B cell (primary cell): ENCODE measurements at regions not wholly inside any gene's neighbourhood (a gene's known extent, or its start where the extent isn't known, plus 50 kb on each side); places are given as distances from the start of the nearest gene placed in this dataset.

ENCODE experiments used
- ATAC-seq: fragments of 200-7000 bp; cut with Tn5 transposase; one replicate; pipeline ENCODE4 v1.10.0; 2021; ENCODE audit warnings: low read depth, mild to moderate bottlenecking, moderate number of reproducible peaks, moderate library complexity
- CTCF ChIA-PET: fragments of 350-600 bp; sonication (Branson Sonifier 250); formaldehyde crosslinking; loops from one replicate; lab custom pipeline; 2021; ENCODE audit warnings: antibody characterized with exemption, inconsistent platforms; lab: Charles Lee
- POLR2A ChIA-PET: fragments of 350-600 bp; sonication (Branson Sonifier 250); formaldehyde crosslinking; loops from one replicate; lab custom pipeline; 2021; ENCODE audit warnings: antibody characterized with exemption; lab: Charles Lee
- DNase-seq: peaks from one replicate; pipeline ENCODE4 v3.0.0; 2013
- H2AFZ ChIP-seq: 2 replicates; pipeline ENCODE4 v1.6.1; 2012; ENCODE audit warnings: mild to moderate bottlenecking, low read depth, low read length; ENCODE audit not compliant: insufficient read depth, poor library complexity, severe bottlenecking
- H3K27ac ChIP-seq, 2 donors: 1 replicate in 1 of 2; 2 replicates in 1 of 2; pipeline ENCODE4 v1.5.1; 2012 to 2013; ENCODE audit warnings: low read length in 2 of 2, mild to moderate bottlenecking in 2 of 2, moderate library complexity in 1 of 2
- H3K27me3 ChIP-seq, 4 experiments: fragments of 200-600 bp in 1 of 4; sonication (generic) in 1 of 4; replicated peaks in 1 of 4; 1 replicate in 2 of 4; 2 replicates in 2 of 4; pipeline versions ENCODE4 v1.6.1 to v1.7.0; 2013 to 2016; ENCODE audit warnings: low read length in 3 of 4, mild to moderate bottlenecking in 2 of 4, mixed read lengths in 1 of 4, moderate library complexity in 1 of 4; ENCODE audit not compliant: insufficient read depth in 4 of 4, control insufficient read depth in 3 of 4; ENCODE audit errors: control extremely low read depth in 1 of 4
- H3K36me3 ChIP-seq, 2 experiments: replicated peaks in 1 of 2; 1 replicate in 1 of 2; 2 replicates in 1 of 2; pipeline versions ENCODE4 v1.6.1 to v1.7.1; 2013; ENCODE audit warnings: low read length in 1 of 2; ENCODE audit not compliant: insufficient read depth in 2 of 2, control insufficient read depth in 1 of 2; ENCODE audit errors: control extremely low read depth in 1 of 2, extremely low read depth in 1 of 2
- H3K4me1 ChIP-seq, 2 donors: fragments of 200-600 bp in 1 of 2; sonication (generic) in 1 of 2; 1 replicate in 1 of 2; 2 replicates in 1 of 2; pipeline versions ENCODE4 v1.5.1 to v1.6.1; 2013 to 2017; ENCODE audit warnings: low read length in 2 of 2; ENCODE audit not compliant: control insufficient read depth in 2 of 2, insufficient read depth in 2 of 2
- H3K4me2 ChIP-seq: replicated peaks from 2 replicates; pipeline ENCODE3; 2012; ENCODE audit warnings: mild to moderate bottlenecking, low read depth, low read length; ENCODE audit not compliant: poor library complexity, severe bottlenecking
- H3K4me3 ChIP-seq, 5 experiments: fragments of 200-600 bp in 1 of 5; sonication (generic) in 1 of 5; 1 replicate in 3 of 5; 2 replicates in 2 of 5; pipeline versions ENCODE4 v1.5.1 to v1.7.0; 2011 to 2016; ENCODE audit warnings: low read length in 4 of 5, mild to moderate bottlenecking in 4 of 5, low read depth in 2 of 5, control low read depth in 1 of 5, moderate library complexity in 1 of 5; ENCODE audit not compliant: insufficient read depth in 1 of 5; ENCODE audit errors: control extremely low read depth in 1 of 5, extremely low read depth in 1 of 5
- H3K79me2 ChIP-seq: fragments of 200-600 bp; sonication (generic); one replicate; pipeline ENCODE4 v1.6.0; 2016; ENCODE audit warnings: low read length; ENCODE audit not compliant: control insufficient read depth, insufficient read depth
- H3K9ac ChIP-seq: fragments of 200-600 bp; sonication (generic); 2 replicates; pipeline ENCODE4 v1.6.1; 2017; ENCODE audit warnings: mild to moderate bottlenecking, low read length, moderate library complexity
- H3K9me3 ChIP-seq, 3 donors: one replicate each; pipeline versions ENCODE4 v1.6.1 to v1.7.1; 2013; ENCODE audit warnings: low read length in 2 of 3; ENCODE audit not compliant: control insufficient read depth in 2 of 3, insufficient read depth in 1 of 3; ENCODE audit errors: control extremely low read depth in 1 of 3
- H4K20me1 ChIP-seq: 2 replicates; pipeline ENCODE4 v1.6.0; 2012; ENCODE audit warnings: mild to moderate bottlenecking, low read length; ENCODE audit not compliant: insufficient read depth, control insufficient read depth, poor library complexity, severe bottlenecking
- H3K27ac Mint-ChIP-seq: one replicate; pipeline ENCODE4 v1.8.0; 2021; ENCODE audit warnings: mixed read lengths
- H3K27me3 Mint-ChIP-seq: one replicate; pipeline ENCODE4 v1.8.0; 2021; ENCODE audit warnings: mixed read lengths
- H3K4me1 Mint-ChIP-seq: one replicate; pipeline ENCODE4 v1.8.0; 2021; ENCODE audit warnings: mixed read lengths
- H3K4me3 Mint-ChIP-seq: one replicate; pipeline ENCODE4 v1.8.0; 2021; ENCODE audit warnings: mixed read lengths
- H3K9me3 Mint-ChIP-seq: one replicate; pipeline ENCODE4 v1.8.0; 2022; ENCODE audit warnings: mixed read lengths; ENCODE audit not compliant: insufficient read depth
- EZH2 ChIP-seq: IDR thresholded peaks from 2 replicates; pipeline ENCODE4 v1.6.1; 2012; ENCODE audit warnings: borderline replicate concordance, low read depth, mild to moderate bottlenecking, moderate library complexity, low read length; ENCODE audit not compliant: insufficient read depth, poor library complexity, severe bottlenecking
- WGBS: methylation state at CpG from one replicate; pipeline ENCODE4 v1.1.5; 2013; ENCODE audit warnings: missing lambda C conversion rate; ENCODE audit not compliant: insufficient coverage; 5-methylcytosine and 5-hydroxymethylcytosine counted together
- intact Hi-C: fragments of 100-400 bp; cut with micrococcal nuclease; formaldehyde crosslinking; loops from one replicate; pipeline ENCODE4 v1.10.0; 2022
- TF ChIP-seq, protein P1 (sequence below): fragments of 200-600 bp; IDR thresholded peaks from one replicate; pipeline ENCODE4 v1.8.0; 2022; ENCODE audit warnings: antibody characterized with exemption, mild to moderate bottlenecking

DNA sequence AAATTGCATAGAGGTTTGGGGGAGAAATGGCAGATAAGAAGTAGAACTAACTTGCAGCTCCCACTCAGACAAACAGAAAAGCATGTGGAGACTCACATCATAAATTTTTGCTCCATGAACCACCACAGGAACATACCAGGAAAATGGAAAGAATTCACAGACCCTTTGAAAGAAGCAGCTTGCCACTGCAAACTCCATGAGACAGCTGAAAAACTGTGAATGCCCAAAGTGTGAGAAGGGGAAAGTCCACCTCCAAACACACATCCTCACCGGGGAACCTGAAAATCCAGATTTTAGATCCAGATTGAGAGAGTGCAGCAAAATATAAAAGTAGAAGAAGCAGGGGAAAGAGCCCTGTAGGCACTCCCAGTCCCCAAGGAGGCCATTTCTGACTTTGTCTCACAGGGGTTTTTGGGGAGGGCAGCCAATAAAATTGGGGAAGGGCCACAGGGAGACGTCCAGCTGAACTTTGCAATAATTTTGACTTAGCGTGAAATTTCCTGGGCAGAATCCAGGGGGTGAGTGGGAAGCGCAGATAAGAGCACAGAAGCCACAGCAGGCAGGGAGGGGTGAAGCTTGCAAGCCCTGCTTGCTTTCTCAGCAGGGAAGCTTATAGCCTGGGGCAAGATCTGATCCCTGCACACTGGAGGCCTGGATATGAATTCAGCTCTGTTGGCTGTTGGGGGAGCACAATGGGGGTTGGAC lies 183.4 kb upstream of the UBE2E2 start:
- ChIA-PET POLR2A (no interaction called here), CTCF (no interaction called here)
- Histone ChIP-seq H3K4me1 (no peaks in the 10 kb centered on the region), H3K4me2 (no peak overlapping the region), H3K36me3 (no peaks in the 10 kb centered on the region), H3K4me3 (no peak overlapping the region), H4K20me1 (no peaks in the 10 kb centered on the region), H3K9me3 (peaks cover 0 to 4% (median 0%) of the 10 kb centered on the region in 3 donors), H3K27ac (no peak overlapping the region), H3K27me3 (no peaks in the 10 kb centered on the region), H3K79me2 (no peaks in the 10 kb centered on the region), H3K9ac (no peak overlapping the region), H2AFZ (no peak overlapping the region)
- peaks cover 20% of the 10 kb centered on the region for H3K27me3 Mint-ChIP-seq
- no peak for DNase-seq
- no peaks in the 10 kb centered on the region for H3K4me1 Mint-ChIP-seq
- ATAC-seq, result no peak
- H3K27ac Mint-ChIP-seq, result no peak overlapping the region
- 79% methylated on average over 3 of the region's 4 CpGs for WGBS
- TF ChIP-seq, protein P1, sequence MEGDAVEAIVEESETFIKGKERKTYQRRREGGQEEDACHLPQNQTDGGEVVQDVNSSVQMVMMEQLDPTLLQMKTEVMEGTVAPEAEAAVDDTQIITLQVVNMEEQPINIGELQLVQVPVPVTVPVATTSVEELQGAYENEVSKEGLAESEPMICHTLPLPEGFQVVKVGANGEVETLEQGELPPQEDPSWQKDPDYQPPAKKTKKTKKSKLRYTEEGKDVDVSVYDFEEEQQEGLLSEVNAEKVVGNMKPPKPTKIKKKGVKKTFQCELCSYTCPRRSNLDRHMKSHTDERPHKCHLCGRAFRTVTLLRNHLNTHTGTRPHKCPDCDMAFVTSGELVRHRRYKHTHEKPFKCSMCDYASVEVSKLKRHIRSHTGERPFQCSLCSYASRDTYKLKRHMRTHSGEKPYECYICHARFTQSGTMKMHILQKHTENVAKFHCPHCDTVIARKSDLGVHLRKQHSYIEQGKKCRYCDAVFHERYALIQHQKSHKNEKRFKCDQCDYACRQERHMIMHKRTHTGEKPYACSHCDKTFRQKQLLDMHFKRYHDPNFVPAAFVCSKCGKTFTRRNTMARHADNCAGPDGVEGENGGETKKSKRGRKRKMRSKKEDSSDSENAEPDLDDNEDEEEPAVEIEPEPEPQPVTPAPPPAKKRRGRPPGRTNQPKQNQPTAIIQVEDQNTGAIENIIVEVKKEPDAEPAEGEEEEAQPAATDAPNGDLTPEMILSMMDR, result no peak
- TF ChIP-seq EZH2, result no peak
- intact Hi-C loops, result no loop called here
- H3K4me3 Mint-ChIP-seq, result no peak overlapping the region
- peaks cover under 1% of the 10 kb centered on the region for H3K9me3 Mint-ChIP-seq

DNA sequence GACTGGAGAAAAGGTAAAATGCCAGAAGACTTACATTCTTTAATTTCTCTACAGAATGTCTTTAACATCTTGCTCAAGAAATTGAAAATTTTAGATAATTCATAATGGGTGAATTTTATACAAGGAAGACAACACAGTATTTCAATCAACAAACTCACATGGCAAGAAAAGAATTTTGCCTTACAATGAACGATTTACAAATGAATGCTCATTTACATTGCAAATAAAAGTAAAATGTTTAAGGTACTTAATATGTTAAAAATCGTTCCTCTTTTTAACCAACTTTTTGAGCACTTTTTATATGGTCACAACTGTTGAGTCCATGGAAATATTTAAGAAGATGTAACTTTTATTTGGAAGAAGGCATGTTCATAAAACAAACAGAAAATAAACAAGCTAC lies 174.8 kb upstream of the UBE2E2 start:
- Mint-ChIP-seq H3K27ac (no peak overlapping the region), H3K4me1 (no peaks in the 10 kb centered on the region), H3K9me3 (peaks cover 9% of the 10 kb centered on the region), H3K27me3 (peaks cover 13% of the 10 kb centered on the region), H3K4me3 (no peak overlapping the region)
- H4K20me1 ChIP-seq, result no peaks in the 10 kb centered on the region
- ChIA-PET CTCF (no interaction called here), POLR2A (no interaction called here)
- no peak overlapping the region for H2AFZ ChIP-seq
- H3K36me3 ChIP-seq, result no peaks in the 10 kb centered on the region
- H3K4me1 ChIP-seq, result no peaks in the 10 kb centered on the region
- H3K27ac ChIP-seq, result no peak overlapping the region
- H3K79me2 ChIP-seq, result no peaks in the 10 kb centered on the region
- H3K9ac ChIP-seq, result no peak overlapping the region
- no peak overlapping the region for H3K4me3 ChIP-seq
- no CpG with 5 or more reads among the region's 2 CpGs for WGBS
- intact Hi-C loops, result no loop called here
- no peaks in the 10 kb centered on the region for H3K9me3 ChIP-seq
- TF ChIP-seq, protein P1, result no peak
- no peak for TF ChIP-seq EZH2
- no peaks in the 10 kb centered on the region for H3K27me3 ChIP-seq
- H3K4me2 ChIP-seq, result no peak overlapping the region
- ATAC-seq (no peak), DNase-seq (no peak)
